WTC11 (cell line): ENCODE measurements at regions not wholly inside any gene's neighbourhood (a gene's known extent, or its start where the extent isn't known, plus 50 kb on each side); places are given as distances from the start of the nearest gene placed in this dataset.

ENCODE experiments used
- CTCF ChIP-seq: fragments of 200-600 bp; IDR thresholded peaks from 2 replicates; pipeline ENCODE4 v1.8.0; 2022; ENCODE audit warnings: antibody characterized with exemption
- EMX1 ChIP-seq: fragments of 250-450 bp; sonication (Bioruptor Pico); IDR thresholded peaks from 2 replicates; pipeline ENCODE4 v1.8.0; 2021; ENCODE audit warnings: mild to moderate bottlenecking

- TF ChIP-seq CTCF (no peak), EMX1 (CRISPR knock-in tag) (no peak)
Measured at GRCh38 chr1:72969461-72969860, 687.1 kb upstream of the NEGR1 start.
